Cardiac fibroblast (primary cell): ENCODE measurements at regions not wholly inside any gene's neighbourhood (a gene's known extent, or its start where the extent isn't known, plus 50 kb on each side); places are given as distances from the start of the nearest gene placed in this dataset.

Source experiments
- DNase-seq, 2 donors: peaks; one replicate each; pipeline versions ENCODE4 v3.0.0 to v3.0.0-alpha.2; 2010; ENCODE audit warnings: low read depth in 2 of 2
- H3K4me3 ChIP-seq, 2 donors: replicated peaks in 1 of 2; 1 replicate in 1 of 2; 2 replicates in 1 of 2; pipeline ENCODE4 v1.5.1; 2011; ENCODE audit warnings: low read depth in 2 of 2, low read length in 2 of 2, mild to moderate bottlenecking in 2 of 2, moderate library complexity in 1 of 2
- CTCF ChIP-seq: IDR thresholded peaks from one replicate; pipeline ENCODE4 v1.5.1; 2011; ENCODE audit warnings: low read depth, mild to moderate bottlenecking, low read length, inconsistent platforms

- no peak for DNase-seq
- no peak overlapping the region for H3K4me3 ChIP-seq
- no peak for TF ChIP-seq CTCF
These were observed 62.3 kb upstream of the IGF1R start for GRCh38 chr15:98586066-98586465.

DNA sequence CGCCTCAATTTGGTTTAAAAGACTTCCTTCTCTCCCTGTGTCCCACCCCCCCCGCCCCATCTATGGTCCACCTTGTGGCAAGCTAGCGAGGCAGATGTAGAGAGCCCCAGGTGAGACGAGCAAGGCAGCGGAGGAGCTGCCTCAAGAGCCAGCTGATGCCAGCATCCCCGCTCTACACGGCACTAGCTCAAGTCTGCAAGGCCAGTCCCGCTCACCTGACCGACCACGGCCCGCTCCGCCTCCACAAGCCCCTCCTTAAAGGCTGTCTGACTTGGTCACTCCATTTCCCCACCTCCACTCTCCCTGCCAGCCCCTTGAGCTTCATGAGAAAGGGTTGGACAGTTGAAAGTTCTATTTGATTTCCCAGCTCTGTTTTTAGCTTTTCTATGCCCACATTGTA, 56.2 kb upstream of the IGF1R start:
- no peak for TF ChIP-seq CTCF

DNA sequence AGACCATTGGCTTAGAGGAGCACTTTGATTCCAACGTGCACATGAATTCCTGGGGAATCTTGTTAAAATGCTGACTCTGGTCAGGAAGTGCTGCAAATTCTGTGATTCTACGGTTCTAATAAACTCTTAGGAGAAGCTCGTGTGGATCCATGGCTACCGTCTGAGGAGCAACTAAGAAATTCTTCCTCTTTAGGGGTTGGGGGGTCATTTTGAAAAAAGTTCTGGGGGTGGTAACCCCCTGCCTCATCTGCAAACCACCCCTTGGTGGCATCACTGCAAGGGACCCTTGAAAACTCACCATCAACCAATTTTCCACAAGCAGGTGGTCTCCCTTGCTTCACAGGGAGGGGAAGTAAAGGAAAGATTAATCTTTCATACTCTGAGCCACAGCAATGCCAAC, 52.2 kb upstream of the IGF1R start:
- no peak for TF ChIP-seq CTCF
- DNase-seq: no peak
- H3K4me3 ChIP-seq: no peak overlapping the region

More for the DNA sequence above, 56.2 kb upstream of the IGF1R start:
- no peak overlapping the region for H3K4me3 ChIP-seq
- no peak for DNase-seq

DNA sequence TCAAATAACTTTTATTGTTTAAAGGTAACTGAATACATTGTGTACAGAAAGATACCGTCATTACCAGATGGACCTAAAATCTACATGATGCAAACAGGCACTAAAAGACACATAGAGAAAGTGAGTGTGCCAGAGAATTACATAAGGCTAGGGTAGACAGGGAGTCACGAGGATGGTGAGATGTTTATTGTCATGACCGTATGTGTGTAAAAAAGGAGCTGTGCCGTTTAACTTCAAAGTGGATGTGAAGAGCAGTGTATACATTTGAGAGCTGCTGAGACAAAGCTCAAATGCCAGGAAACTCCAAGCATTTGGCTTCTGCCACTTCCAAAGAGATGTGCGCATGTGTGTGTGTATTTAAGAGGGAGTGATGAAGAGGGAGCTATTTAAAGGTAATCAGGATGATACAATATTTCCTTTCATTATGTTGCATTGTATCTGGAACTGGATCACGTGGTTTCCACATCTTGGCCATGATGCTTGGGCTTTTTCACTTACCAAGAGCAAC, 51.4 kb upstream of the IGF1R start:
- no peak overlapping the region for H3K4me3 ChIP-seq
- DNase-seq: no peak
- TF ChIP-seq CTCF: no peak

- no peak overlapping the region for H3K4me3 ChIP-seq
- no peak for DNase-seq
- no peak for TF ChIP-seq CTCF
These were observed 50.7 kb upstream of the IGF1R start for GRCh38 chr15:98597666-98598065.
